Hepatocyte (in vitro differentiated cells): ENCODE measurements at regions not wholly inside any gene's neighbourhood (a gene's known extent, or its start where the extent isn't known, plus 50 kb on each side); places are given as distances from the start of the nearest gene placed in this dataset.

Source experiments
- DNase-seq: peaks from one replicate; pipeline ENCODE4 v3.0.0-alpha.2; 2016; ENCODE audit warnings: low spot score
- H2AFZ ChIP-seq: fragments of 200-600 bp; sonication (generic); 2 replicates; pipeline ENCODE4 v1.6.0; 2016; ENCODE audit warnings: antibody characterized with exemption, mild to moderate bottlenecking
- H3K27ac ChIP-seq: fragments of 200-600 bp; sonication (generic); 2 replicates; pipeline ENCODE4 v1.5.1; 2016; ENCODE audit warnings: mild to moderate bottlenecking
- H3K27me3 ChIP-seq: fragments of 200-600 bp; sonication (generic); 2 replicates; pipeline ENCODE4 v1.6.1; 2016
- H3K36me3 ChIP-seq: fragments of 200-600 bp; sonication (generic); replicated peaks from 2 replicates; pipeline ENCODE4 v1.5.1; 2016; ENCODE audit warnings: low read depth; ENCODE audit not compliant: insufficient read depth
- H3K4me1 ChIP-seq: fragments of 200-600 bp; sonication (generic); 2 replicates; pipeline ENCODE4 v1.5.1; 2016; ENCODE audit warnings: mild to moderate bottlenecking, moderate library complexity; ENCODE audit not compliant: insufficient read depth
- H3K4me2 ChIP-seq: fragments of 200-600 bp; sonication (generic); 2 replicates; pipeline ENCODE4 v1.6.0; 2016
- H3K4me3 ChIP-seq: fragments of 200-600 bp; sonication (generic); 2 replicates; pipeline ENCODE4 v1.5.1; 2016; ENCODE audit warnings: mild to moderate bottlenecking
- H3K79me2 ChIP-seq: fragments of 200-600 bp; sonication (generic); 2 replicates; pipeline ENCODE4 v1.6.0; 2017; ENCODE audit warnings: mild to moderate bottlenecking
- H3K9me2 ChIP-seq: fragments of 200-600 bp; sonication (generic); replicated peaks from 2 replicates; pipeline ENCODE4 v1.6.0; 2017; ENCODE audit warnings: mild to moderate bottlenecking; ENCODE audit not compliant: insufficient read depth
- H3K9me3 ChIP-seq: fragments of 200-600 bp; sonication (generic); 2 replicates; pipeline ENCODE4 v1.5.1; 2016; ENCODE audit warnings: low read depth, mild to moderate bottlenecking
- H4K20me1 ChIP-seq: fragments of 200-600 bp; sonication (generic); 2 replicates; pipeline ENCODE4 v1.6.0; 2016; ENCODE audit warnings: mild to moderate bottlenecking; ENCODE audit not compliant: insufficient read depth, poor library complexity, severe bottlenecking
- CTCF ChIP-seq: fragments of 200-600 bp; sonication (generic); IDR thresholded peaks from 2 replicates; pipeline ENCODE4 v1.5.1; 2016; ENCODE audit warnings: antibody characterized with exemption, mild to moderate bottlenecking; ENCODE audit not compliant: poor library complexity
- EZH2 ChIP-seq: fragments of 200-600 bp; sonication (generic); IDR thresholded peaks from 2 replicates; pipeline ENCODE4 v1.6.1; 2016; ENCODE audit warnings: antibody characterized with exemption, mild to moderate bottlenecking, borderline replicate concordance
- EZH2phosphoT487 ChIP-seq: fragments of 200-600 bp; sonication (generic); IDR thresholded peaks from one replicate; pipeline ENCODE4 v1.6.1; 2018; ENCODE audit warnings: antibody characterized with exemption, mild to moderate bottlenecking, low read depth, moderate library complexity; ENCODE audit not compliant: unreplicated experiment, severe bottlenecking
- WGBS: methylation state at CpG from one replicate; pipeline ENCODE4 v1.1.6; 2016; ENCODE audit warnings: low lambda C conversion rate; ENCODE audit errors: missing lambda C conversion rate; 5-methylcytosine and 5-hydroxymethylcytosine counted together

- Histone ChIP-seq H3K4me1 (peaks cover 8% of the 10 kb centered on the region), H3K79me2 (no peaks in the 10 kb centered on the region), H3K27me3 (no peaks in the 10 kb centered on the region), H2AFZ (no peak overlapping the region), H3K4me2 (peak overlapping the region; percentile 37), H4K20me1 (no peaks in the 10 kb centered on the region), H3K4me3 (no peak overlapping the region), H3K9me2 (no peaks in the 10 kb centered on the region), H3K36me3 (no peaks in the 10 kb centered on the region), H3K27ac (no peak overlapping the region), H3K9me3 (no peaks in the 10 kb centered on the region)
- DNase-seq = no peak
- TF ChIP-seq EZH2 (no peak), CTCF (no peak), EZH2phosphoT487 (no peak)
- WGBS = 27% methylated on average over 2 of the region's 2 CpGs
Observed at GRCh38 chr14:89678768-89679167, 261.7 kb upstream of the FOXN3 start.

- no peaks in the 10 kb centered on the region for H3K27me3 ChIP-seq
- H3K4me2 ChIP-seq = no peak overlapping the region
- H3K9me3 ChIP-seq = no peaks in the 10 kb centered on the region
- no peaks in the 10 kb centered on the region for H3K79me2 ChIP-seq
- 66% methylated on average over 3 of the region's 3 CpGs for WGBS
- H4K20me1 ChIP-seq = no peaks in the 10 kb centered on the region
- peaks cover 22% of the 10 kb centered on the region for H3K4me1 ChIP-seq
- no peak for TF ChIP-seq EZH2phosphoT487
- TF ChIP-seq CTCF = no peak
- no peak for TF ChIP-seq EZH2
- DNase-seq = no peak
- no peak overlapping the region for H3K4me3 ChIP-seq
- no peak overlapping the region for H3K27ac ChIP-seq
- no peak overlapping the region for H2AFZ ChIP-seq
- no peaks in the 10 kb centered on the region for H3K9me2 ChIP-seq
- no peaks in the 10 kb centered on the region for H3K36me3 ChIP-seq
Observed at GRCh38 chr14:89675590-89675989, 258.6 kb upstream of the FOXN3 start.

GRCh38 chr14:89674936-89675335 lies 257.9 kb upstream of the FOXN3 start:
- Histone ChIP-seq H3K27me3 (no peaks in the 10 kb centered on the region), H4K20me1 (no peaks in the 10 kb centered on the region), H3K4me1 (peaks cover 22% of the 10 kb centered on the region), H3K27ac (no peak overlapping the region), H3K9me2 (no peaks in the 10 kb centered on the region), H3K36me3 (no peaks in the 10 kb centered on the region), H3K9me3 (no peaks in the 10 kb centered on the region), H3K79me2 (no peaks in the 10 kb centered on the region), H3K4me3 (no peak overlapping the region), H2AFZ (no peak overlapping the region), H3K4me2 (no peak overlapping the region)
- TF ChIP-seq CTCF = no peak
- TF ChIP-seq EZH2 = no peak
- TF ChIP-seq EZH2phosphoT487 = no peak
- WGBS = 68% methylated on average over 1 of the region's 1 CpG
- DNase-seq = no peak

GRCh38 chr14:89674240-89674639 lies 257.2 kb upstream of the FOXN3 start:
- Histone ChIP-seq H2AFZ (no peak overlapping the region), H3K9me2 (no peaks in the 10 kb centered on the region), H3K27ac (no peak overlapping the region), H3K27me3 (no peaks in the 10 kb centered on the region), H3K4me1 (peaks cover 21% of the 10 kb centered on the region), H3K4me2 (no peak overlapping the region), H3K79me2 (no peaks in the 10 kb centered on the region), H4K20me1 (no peaks in the 10 kb centered on the region), H3K9me3 (no peaks in the 10 kb centered on the region), H3K36me3 (no peaks in the 10 kb centered on the region), H3K4me3 (no peak overlapping the region)
- TF ChIP-seq CTCF = no peak
- TF ChIP-seq EZH2phosphoT487 = no peak
- no peak for TF ChIP-seq EZH2
- WGBS = 95% methylated on average over 1 of the region's 1 CpG
- DNase-seq = no peak
